HepG2 (cell line): ENCODE measurements at regions not wholly inside any gene's neighbourhood (a gene's known extent, or its start where the extent isn't known, plus 50 kb on each side); places are given as distances from the start of the nearest gene placed in this dataset.
A peak's percentile ranks its signal among the peaks of the same experiment; 100 is the strongest.

Source experiments
- ATAC-seq: fragments of 200-7000 bp; cut with Tn5 transposase; 3 replicates; pipeline ENCODE4 v1.9.1; 2020; ENCODE audit warnings: mild to moderate bottlenecking, moderate library complexity
- BruUV-seq: library from RNA; stranded (reverse); fragments of 400-500 nt; replicated peaks from 2 replicates; lab custom pipeline; 2021; lab: Mats Ljungman, UMichigan
- CTCF ChIA-PET: fragments of 300-600 bp; formaldehyde crosslinking; extraction: SDS; loops from one replicate; lab custom pipeline; 2021; ENCODE audit warnings: low total read pairs, inconsistent platforms, low intra/inter-chr PET ratio; lab: Yijun Ruan, JAX
- POLR2A ChIA-PET: fragments of 350-600 bp; sonication (Branson Sonifier 250); formaldehyde crosslinking; loops from one replicate; lab custom pipeline; 2020; ENCODE audit warnings: antibody characterized with exemption, inconsistent platforms; lab: Yijun Ruan, JAX
- DNase-seq: peaks from one replicate; pipeline ENCODE4 v3.0.0-alpha.2; 2015; ENCODE audit warnings: low spot score
- FAIRE-seq: peaks from 3 replicates; lab custom pipeline; 2011; peaks lifted over from hg19 to GRCh38; lab: Jason Lieb, UNC
- H2AFZ ChIP-seq: one replicate; pipeline ENCODE4 v1.6.1; 2011; ENCODE audit warnings: low read length, inconsistent platforms
- H3K27ac ChIP-seq: fragments of 300-600 bp; 3 replicates; pipeline ENCODE4 v1.8.0; 2011; ENCODE audit warnings: mixed run types, mild to moderate bottlenecking, mixed read lengths, low read length, inconsistent platforms; ENCODE audit not compliant: insufficient read depth; ENCODE audit errors: extremely low read length
- H3K27me3 ChIP-seq, 2 experiments: fragments of 200-600 bp in 1 of 2; 2 replicates in 1 of 2; 3 replicates in 1 of 2; pipeline versions ENCODE4 v1.6.0 to v1.8.0; 2011; ENCODE audit warnings: low read length in 2 of 2, mild to moderate bottlenecking in 2 of 2, moderate library complexity in 2 of 2, inconsistent platforms in 1 of 2; ENCODE audit not compliant: insufficient read depth in 2 of 2, control insufficient read depth in 1 of 2
- H3K36me3 ChIP-seq, 2 experiments: fragments of 200-600 bp in 1 of 2; replicated peaks in 1 of 2; 2 replicates in 1 of 2; 3 replicates in 1 of 2; pipeline versions ENCODE4 v1.5.1 to v1.8.0; 2011; ENCODE audit warnings: low read length in 2 of 2, inconsistent platforms in 1 of 2; ENCODE audit not compliant: insufficient read depth in 2 of 2, control insufficient read depth in 1 of 2
- H3K4me1 ChIP-seq: 2 replicates; pipeline ENCODE4 v1.5.1; 2012; ENCODE audit warnings: low read length, inconsistent platforms; ENCODE audit not compliant: insufficient read depth
- H3K4me2 ChIP-seq: 2 replicates; pipeline ENCODE4 v1.6.0; 2011; ENCODE audit warnings: low read depth, low read length, inconsistent platforms
- H3K4me3 ChIP-seq, 3 experiments: fragments of 200-600 bp in 1 of 3; sonication (generic), shearing (Covaris generic) in 1 of 3; replicated peaks in 1 of 3; 2 replicates each; pipeline ENCODE4 v1.5.1; 2011 to 2016; ENCODE audit warnings: low read length in 3 of 3, inconsistent platforms in 2 of 3, low read depth in 2 of 3, mild to moderate bottlenecking in 2 of 3, control low read depth in 1 of 3, mixed read lengths in 1 of 3; ENCODE audit not compliant: insufficient read depth in 1 of 3
- H3K79me2 ChIP-seq: one replicate; pipeline ENCODE4 v1.6.1; 2011; ENCODE audit warnings: low read length, inconsistent platforms; ENCODE audit not compliant: insufficient read depth
- H3K9ac ChIP-seq: 2 replicates; pipeline ENCODE4 v1.6.0; 2011; ENCODE audit warnings: mild to moderate bottlenecking, low read depth, low read length, inconsistent platforms; ENCODE audit not compliant: insufficient read depth
- H3K9me3 ChIP-seq: 2 replicates; pipeline ENCODE4 v1.5.1; 2012; ENCODE audit warnings: mild to moderate bottlenecking, low read length
- H4K20me1 ChIP-seq: 2 replicates; pipeline ENCODE4 v1.6.0; 2011; ENCODE audit warnings: inconsistent platforms, mild to moderate bottlenecking, low read length, moderate library complexity; ENCODE audit not compliant: insufficient read depth
- HNF4A ChIP-seq: sonication (generic); formaldehyde crosslinking; IDR thresholded peaks from 2 replicates; pipeline ENCODE4 v1.4.0; 2020; ENCODE audit warnings: missing genetic modification reagents
- HNF4G ChIP-seq, 2 experiments: sonication (generic) in 1 of 2; formaldehyde crosslinking in 1 of 2; IDR thresholded peaks; 2 replicates each; pipeline versions ENCODE4 v1.4.0 to v1.6.1; 2011 to 2020; ENCODE audit warnings: borderline replicate concordance in 2 of 2, low read depth in 2 of 2, mild to moderate bottlenecking in 2 of 2, low read length in 1 of 2, missing genetic modification reagents in 1 of 2, moderate library complexity in 1 of 2
- MIER2 ChIP-seq: IDR thresholded peaks from 2 replicates; pipeline ENCODE4 v1.6.1; 2016; ENCODE audit warnings: missing biosample characterization, missing genetic modification reagents
- MIER3 ChIP-seq: IDR thresholded peaks from 2 replicates; pipeline ENCODE4 v1.6.1; 2016; ENCODE audit warnings: missing compliant biosample characterization, borderline replicate concordance
- NR1H2 ChIP-seq: sonication (generic); formaldehyde crosslinking; IDR thresholded peaks from 2 replicates; pipeline ENCODE4 v1.8.1; 2022; ENCODE audit warnings: low read depth, missing genetic modification reagents, borderline replicate concordance
- TEAD3 ChIP-seq: optimal IDR thresholded peaks from 2 replicates; pipeline ENCODE3; 2016; ENCODE audit warnings: borderline replicate concordance
- WIZ ChIP-seq: sonication (generic); formaldehyde crosslinking; IDR thresholded peaks from 2 replicates; pipeline ENCODE4 v1.5.1; 2020; ENCODE audit warnings: mild to moderate bottlenecking, missing genetic modification reagents
- ZNF672 ChIP-seq: sonication (generic); formaldehyde crosslinking; IDR thresholded peaks from 2 replicates; pipeline ENCODE4 v1.8.1; 2022; ENCODE audit warnings: missing genetic modification reagents
- in situ Hi-C: cut with HindIII; loops from 2 replicates; pipeline ENCODE4 v1.10.0; 2017; ENCODE audit warnings: low pct_unique_long_range_greater_than_20kb; ENCODE audit not compliant: extremely low pct_ligation_motif_present
- intact Hi-C: fragments of 100-400 bp; cut with micrococcal nuclease; formaldehyde crosslinking; loops from one replicate; pipeline ENCODE4 v1.10.0; 2022; ENCODE audit not compliant: unreplicated experiment
- TF ChIP-seq, protein P1 (sequence below): sonication (generic); formaldehyde crosslinking; IDR thresholded peaks from 2 replicates; pipeline ENCODE4 v1.5.0; 2020; ENCODE audit warnings: missing genetic modification reagents
- TF ChIP-seq, protein P2 (sequence below): sonication (generic); IDR thresholded peaks from 2 replicates; pipeline ENCODE4 v1.6.1; 2016; ENCODE audit warnings: low read depth, borderline replicate concordance
- TF ChIP-seq, protein P3 (sequence below), 2 experiments: IDR thresholded peaks; 2 replicates each; pipeline ENCODE4 v1.6.1; 2011 to 2012; ENCODE audit warnings: low read length in 2 of 2, borderline replicate concordance in 1 of 2, low read depth in 1 of 2, mild to moderate bottlenecking in 1 of 2, moderate library complexity in 1 of 2
- TF ChIP-seq, protein P4 (sequence below): sonication (generic); formaldehyde crosslinking; IDR thresholded peaks from 2 replicates; pipeline ENCODE4 v1.4.0; 2020; ENCODE audit warnings: low read depth, mild to moderate bottlenecking, missing genetic modification reagents

DNA sequence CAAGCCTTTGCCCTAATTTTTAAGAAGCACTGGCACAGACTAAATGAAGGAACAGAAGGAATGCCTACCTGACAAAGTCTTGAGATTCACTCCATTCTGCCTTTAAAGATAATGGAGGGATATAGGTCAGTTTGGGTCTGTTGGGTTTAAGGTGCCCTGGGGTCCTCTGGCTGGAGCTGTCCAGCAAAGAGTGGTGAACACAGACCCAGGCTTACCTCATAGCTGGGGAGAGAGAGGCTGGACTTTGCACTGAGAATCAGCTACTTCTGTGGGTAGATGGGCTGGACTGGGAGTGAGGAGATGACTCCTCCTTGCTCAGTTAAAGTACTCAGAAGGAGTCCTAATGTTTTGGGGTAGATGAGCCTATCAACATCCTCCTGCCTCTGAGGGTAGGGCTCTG lies 64.4 kb upstream of the CXCR4 start:
- peaks cover 8% of the 10 kb centered on the region for H3K4me1 ChIP-seq
- FAIRE-seq (no peak), DNase-seq (peak; percentile 11), ATAC-seq (peak; percentile 83)
- H3K9ac ChIP-seq: no peak overlapping the region
- H4K20me1 ChIP-seq: no peaks in the 10 kb centered on the region
- TF ChIP-seq MIER3 (no peak), WIZ (CRISPR knock-in tag) (no peak), TEAD3 (no peak), HNF4G (IDR thresholded peaks at IDR 0.05; ENCODE audit: borderline replicate concordance, low read depth, low read length) (0 out of 2 replicates have a peak, but pooled peaks have one; percentile 24), HNF4G (CRISPR knock-in tag; IDR thresholded peaks at IDR 0.05; ENCODE audit: borderline replicate concordance, low read depth) (no peak), HNF4A (CRISPR knock-in tag) (peak; percentile 70), ZNF672 (no peak), NR1H2 (no peak), MIER2 (CRISPR knock-in tag) (peak; percentile 94)
- TF ChIP-seq, protein P1, sequence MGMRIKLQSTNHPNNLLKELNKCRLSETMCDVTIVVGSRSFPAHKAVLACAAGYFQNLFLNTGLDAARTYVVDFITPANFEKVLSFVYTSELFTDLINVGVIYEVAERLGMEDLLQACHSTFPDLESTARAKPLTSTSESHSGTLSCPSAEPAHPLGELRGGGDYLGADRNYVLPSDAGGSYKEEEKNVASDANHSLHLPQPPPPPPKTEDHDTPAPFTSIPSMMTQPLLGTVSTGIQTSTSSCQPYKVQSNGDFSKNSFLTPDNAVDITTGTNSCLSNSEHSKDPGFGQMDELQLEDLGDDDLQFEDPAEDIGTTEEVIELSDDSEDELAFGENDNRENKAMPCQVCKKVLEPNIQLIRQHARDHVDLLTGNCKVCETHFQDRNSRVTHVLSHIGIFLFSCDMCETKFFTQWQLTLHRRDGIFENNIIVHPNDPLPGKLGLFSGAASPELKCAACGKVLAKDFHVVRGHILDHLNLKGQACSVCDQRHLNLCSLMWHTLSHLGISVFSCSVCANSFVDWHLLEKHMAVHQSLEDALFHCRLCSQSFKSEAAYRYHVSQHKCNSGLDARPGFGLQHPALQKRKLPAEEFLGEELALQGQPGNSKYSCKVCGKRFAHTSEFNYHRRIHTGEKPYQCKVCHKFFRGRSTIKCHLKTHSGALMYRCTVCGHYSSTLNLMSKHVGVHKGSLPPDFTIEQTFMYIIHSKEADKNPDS (CRISPR knock-in tag): no peak
- TF ChIP-seq, protein P2, sequence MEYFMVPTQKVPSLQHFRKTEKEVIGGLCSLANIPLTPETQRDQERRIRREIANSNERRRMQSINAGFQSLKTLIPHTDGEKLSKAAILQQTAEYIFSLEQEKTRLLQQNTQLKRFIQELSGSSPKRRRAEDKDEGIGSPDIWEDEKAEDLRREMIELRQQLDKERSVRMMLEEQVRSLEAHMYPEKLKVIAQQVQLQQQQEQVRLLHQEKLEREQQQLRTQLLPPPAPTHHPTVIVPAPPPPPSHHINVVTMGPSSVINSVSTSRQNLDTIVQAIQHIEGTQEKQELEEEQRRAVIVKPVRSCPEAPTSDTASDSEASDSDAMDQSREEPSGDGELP: no peak
- TF ChIP-seq, protein P3, sequence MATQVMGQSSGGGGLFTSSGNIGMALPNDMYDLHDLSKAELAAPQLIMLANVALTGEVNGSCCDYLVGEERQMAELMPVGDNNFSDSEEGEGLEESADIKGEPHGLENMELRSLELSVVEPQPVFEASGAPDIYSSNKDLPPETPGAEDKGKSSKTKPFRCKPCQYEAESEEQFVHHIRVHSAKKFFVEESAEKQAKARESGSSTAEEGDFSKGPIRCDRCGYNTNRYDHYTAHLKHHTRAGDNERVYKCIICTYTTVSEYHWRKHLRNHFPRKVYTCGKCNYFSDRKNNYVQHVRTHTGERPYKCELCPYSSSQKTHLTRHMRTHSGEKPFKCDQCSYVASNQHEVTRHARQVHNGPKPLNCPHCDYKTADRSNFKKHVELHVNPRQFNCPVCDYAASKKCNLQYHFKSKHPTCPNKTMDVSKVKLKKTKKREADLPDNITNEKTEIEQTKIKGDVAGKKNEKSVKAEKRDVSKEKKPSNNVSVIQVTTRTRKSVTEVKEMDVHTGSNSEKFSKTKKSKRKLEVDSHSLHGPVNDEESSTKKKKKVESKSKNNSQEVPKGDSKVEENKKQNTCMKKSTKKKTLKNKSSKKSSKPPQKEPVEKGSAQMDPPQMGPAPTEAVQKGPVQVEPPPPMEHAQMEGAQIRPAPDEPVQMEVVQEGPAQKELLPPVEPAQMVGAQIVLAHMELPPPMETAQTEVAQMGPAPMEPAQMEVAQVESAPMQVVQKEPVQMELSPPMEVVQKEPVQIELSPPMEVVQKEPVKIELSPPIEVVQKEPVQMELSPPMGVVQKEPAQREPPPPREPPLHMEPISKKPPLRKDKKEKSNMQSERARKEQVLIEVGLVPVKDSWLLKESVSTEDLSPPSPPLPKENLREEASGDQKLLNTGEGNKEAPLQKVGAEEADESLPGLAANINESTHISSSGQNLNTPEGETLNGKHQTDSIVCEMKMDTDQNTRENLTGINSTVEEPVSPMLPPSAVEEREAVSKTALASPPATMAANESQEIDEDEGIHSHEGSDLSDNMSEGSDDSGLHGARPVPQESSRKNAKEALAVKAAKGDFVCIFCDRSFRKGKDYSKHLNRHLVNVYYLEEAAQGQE (IDR thresholded peaks at IDR 0.05; ENCODE audit: borderline replicate concordance in 1 of 2, low read depth in 1 of 2, low read length in 2 of 2): peak; percentile 55 to 93
- TF ChIP-seq, protein P4, sequence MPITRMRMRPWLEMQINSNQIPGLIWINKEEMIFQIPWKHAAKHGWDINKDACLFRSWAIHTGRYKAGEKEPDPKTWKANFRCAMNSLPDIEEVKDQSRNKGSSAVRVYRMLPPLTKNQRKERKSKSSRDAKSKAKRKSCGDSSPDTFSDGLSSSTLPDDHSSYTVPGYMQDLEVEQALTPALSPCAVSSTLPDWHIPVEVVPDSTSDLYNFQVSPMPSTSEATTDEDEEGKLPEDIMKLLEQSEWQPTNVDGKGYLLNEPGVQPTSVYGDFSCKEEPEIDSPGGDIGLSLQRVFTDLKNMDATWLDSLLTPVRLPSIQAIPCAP (CRISPR knock-in tag): no peak
- H2AFZ ChIP-seq: no peak overlapping the region
- no peak overlapping the region for H3K27ac ChIP-seq
- in situ Hi-C loops (no loop called here), intact Hi-C loops (no loop called here)
- no peaks in the 10 kb centered on the region for H3K9me3 ChIP-seq
- H3K27me3 ChIP-seq: 0 out of 5 replicates have a peak, but pooled peaks cover 0 to 4% of the 10 kb centered on the region in 2 experiments
- BruUV-seq: no TSS peak
- H3K4me2 ChIP-seq: no peak overlapping the region
- CTCF ChIA-PET: no interaction called here
- no peak overlapping the region for H3K4me3 ChIP-seq
- no peaks in the 10 kb centered on the region for H3K36me3 ChIP-seq
- POLR2A ChIA-PET: no interaction called here
- no peaks in the 10 kb centered on the region for H3K79me2 ChIP-seq
